ENCODE measurements at regions not wholly inside any gene's neighbourhood (a gene's known extent, or its start where the extent isn't known, plus 50 kb on each side); places are given as distances from the start of the nearest gene placed in this dataset.

- TF ChIP-seq CTCF (conservative IDR thresholded peaks at IDR 0.05; ENCODE audit: low read depth, low read length) (no peak), EZH2 (IDR thresholded peaks at IDR 0.05; ENCODE audit: borderline replicate concordance, low read depth, low read length, poor library complexity, severe bottlenecking) (no peak)
Measured at GRCh38 chr10:64454962-64455361, 933.8 kb downstream of the REEP3 start.

All from A673 (cell line).